Gastrocnemius medialis (tissue), 4 donors: ENCODE measurements at regions not wholly inside any gene's neighbourhood (a gene's known extent, or its start where the extent isn't known, plus 50 kb on each side); places are given as distances from the start of the nearest gene placed in this dataset.
"Not testable (repeated sequence)": the region's sequence is repeated elsewhere in the genome, so short reads cannot be mapped to it uniquely, and the experiment has no call there.

Source experiments
- ATAC-seq, 2 donors: fragments of 150-250 bp; one replicate each; pipeline ENCODE4 v1.9.1; 2016
- DNase-seq, 2 donors: peaks; one replicate each; pipeline ENCODE4 v3.0.0-alpha.2; 2019
- H3K27ac ChIP-seq, 4 donors: fragments of 200-600 bp; sonication (generic); 1 replicate in 1 of 4; 2 replicates in 3 of 4; pipeline ENCODE4 v1.5.1; 2016 to 2018; ENCODE audit warnings: mild to moderate bottlenecking in 2 of 4, moderate library complexity in 1 of 4
- H3K27me3 ChIP-seq, 3 donors: fragments of 200-600 bp; sonication (generic) in 2 of 3; 1 replicate in 1 of 3; 2 replicates in 2 of 3; pipeline versions ENCODE4 v1.5.1 to v1.6.0; 2016 to 2019; ENCODE audit warnings: mild to moderate bottlenecking in 1 of 3, moderate library complexity in 1 of 3
- H3K36me3 ChIP-seq, 2 donors: fragments of 200-600 bp; sonication (generic) in 1 of 2; one replicate each; pipeline ENCODE4 v1.5.1; 2017 to 2018
- H3K4me1 ChIP-seq, 2 donors: fragments of 200-600 bp; sonication (generic) in 1 of 2; one replicate each; pipeline ENCODE4 v1.5.1; 2016 to 2017; ENCODE audit warnings: mild to moderate bottlenecking in 2 of 2
- H3K4me3 ChIP-seq, 4 donors: fragments of 200-600 bp; sonication (generic) in 3 of 4; 1 replicate in 1 of 4; 2 replicates in 3 of 4; pipeline ENCODE4 v1.5.1; 2016 to 2019; ENCODE audit warnings: mild to moderate bottlenecking in 2 of 4
- H3K9me3 ChIP-seq, 3 donors: fragments of 200-600 bp; sonication (generic) in 2 of 3; 1 replicate in 1 of 3; 2 replicates in 2 of 3; pipeline ENCODE4 v1.5.1; 2016 to 2019
- POLR2A ChIP-seq, 2 donors: fragments of 450-650 bp; IDR thresholded peaks; one replicate each; pipeline ENCODE4 v1.6.1; 2017; ENCODE audit warnings: antibody characterized with exemption in 2 of 2, mild to moderate bottlenecking in 2 of 2, moderate library complexity in 2 of 2
- in situ Hi-C, 4 donors: fragments of 200-750 bp; cut with MboI; loops; one replicate each; pipeline versions ENCODE4 v1.15.0 to v1.8.0; 2017; ENCODE audit warnings: low sequenced_read_pairs in 4 of 4
- intact Hi-C: fragments of 100-400 bp; cut with DNase I; formaldehyde crosslinking; loops from one replicate; pipeline ENCODE4 v1.15.1; 2023; ENCODE audit warnings: low total_unique reads
- TF ChIP-seq, protein P1 (sequence below), 5 experiments: fragments of 450-650 bp in 3 of 5; fragments of 200-600 bp in 2 of 5; sonication (generic) in 2 of 5; IDR thresholded peaks in 4 of 5; conservative IDR thresholded peaks in 1 of 5; 1 replicate in 4 of 5; 2 replicates in 1 of 5; pipeline ENCODE4 v1.5.1; 2016 to 2019; ENCODE audit warnings: antibody characterized with exemption in 5 of 5, mild to moderate bottlenecking in 3 of 5, moderate library complexity in 3 of 5

DNA sequence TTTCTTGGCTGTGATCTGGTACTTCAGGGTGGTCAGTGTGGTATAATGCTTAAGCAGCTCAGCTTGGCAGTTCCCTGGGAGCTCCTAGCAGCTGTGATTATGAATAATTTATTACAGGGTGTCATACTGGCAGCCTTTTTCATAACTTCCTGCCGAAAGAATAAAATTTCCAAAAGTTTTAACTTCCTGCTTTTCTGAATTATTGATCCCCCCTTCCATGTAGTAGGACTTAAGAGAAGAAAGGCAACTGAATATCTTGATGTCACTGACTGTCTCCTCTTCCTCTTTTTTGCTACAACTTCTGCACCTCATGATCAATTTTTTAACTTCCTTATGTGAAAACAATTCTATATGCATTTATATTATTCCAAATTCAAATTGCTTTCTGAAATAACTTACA is 74.3 kb upstream of the SPEF2 start:
- no peaks in the 10 kb centered on the region for H3K4me1 ChIP-seq
- ATAC-seq (no peak), DNase-seq (no peak)
- TF ChIP-seq, protein P1, sequence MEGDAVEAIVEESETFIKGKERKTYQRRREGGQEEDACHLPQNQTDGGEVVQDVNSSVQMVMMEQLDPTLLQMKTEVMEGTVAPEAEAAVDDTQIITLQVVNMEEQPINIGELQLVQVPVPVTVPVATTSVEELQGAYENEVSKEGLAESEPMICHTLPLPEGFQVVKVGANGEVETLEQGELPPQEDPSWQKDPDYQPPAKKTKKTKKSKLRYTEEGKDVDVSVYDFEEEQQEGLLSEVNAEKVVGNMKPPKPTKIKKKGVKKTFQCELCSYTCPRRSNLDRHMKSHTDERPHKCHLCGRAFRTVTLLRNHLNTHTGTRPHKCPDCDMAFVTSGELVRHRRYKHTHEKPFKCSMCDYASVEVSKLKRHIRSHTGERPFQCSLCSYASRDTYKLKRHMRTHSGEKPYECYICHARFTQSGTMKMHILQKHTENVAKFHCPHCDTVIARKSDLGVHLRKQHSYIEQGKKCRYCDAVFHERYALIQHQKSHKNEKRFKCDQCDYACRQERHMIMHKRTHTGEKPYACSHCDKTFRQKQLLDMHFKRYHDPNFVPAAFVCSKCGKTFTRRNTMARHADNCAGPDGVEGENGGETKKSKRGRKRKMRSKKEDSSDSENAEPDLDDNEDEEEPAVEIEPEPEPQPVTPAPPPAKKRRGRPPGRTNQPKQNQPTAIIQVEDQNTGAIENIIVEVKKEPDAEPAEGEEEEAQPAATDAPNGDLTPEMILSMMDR (IDR thresholded peaks at IDR 0.05 in 4 of 5, conservative IDR thresholded peaks at IDR 0.05 in 1 of 5): no peak
- TF ChIP-seq POLR2A (IDR thresholded peaks at IDR 0.05): no peak
- H3K27me3 ChIP-seq: no peaks in the 10 kb centered on the region
- intact Hi-C loops (no loop called here), in situ Hi-C loops (no loop called here)
- H3K4me3 ChIP-seq: no peak overlapping the region
- H3K9me3 ChIP-seq: no peaks in the 10 kb centered on the region
- no peak overlapping the region for H3K27ac ChIP-seq
- H3K36me3 ChIP-seq: no peaks in the 10 kb centered on the region

DNA sequence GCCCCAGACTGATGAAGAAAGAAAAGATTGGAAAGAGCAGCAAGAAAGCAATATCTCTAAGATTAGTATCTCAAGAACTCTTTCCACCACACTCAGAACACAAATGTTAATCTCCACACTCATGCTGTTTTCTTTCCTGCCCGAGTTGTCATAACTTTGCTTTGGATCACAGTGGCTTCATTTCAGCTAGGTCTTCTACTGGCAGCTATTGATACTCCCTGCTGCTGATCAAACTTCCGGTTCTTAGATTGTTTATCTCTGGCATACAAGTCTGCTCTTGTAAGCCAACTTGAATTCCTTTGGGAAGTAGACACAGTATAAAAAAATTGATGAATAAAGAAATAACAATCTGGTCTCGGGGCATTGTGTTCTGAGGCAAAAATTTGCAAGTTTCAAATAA is 77.7 kb upstream of the SPEF2 start:
- no peaks in the 10 kb centered on the region for H3K36me3 ChIP-seq
- no peaks in the 10 kb centered on the region for H3K27me3 ChIP-seq
- no peak overlapping the region for H3K27ac ChIP-seq
- no peak for TF ChIP-seq POLR2A (IDR thresholded peaks at IDR 0.05)
- TF ChIP-seq, protein P1 (IDR thresholded peaks at IDR 0.05 in 4 of 5, conservative IDR thresholded peaks at IDR 0.05 in 1 of 5): no peak
- no peaks in the 10 kb centered on the region for H3K4me1 ChIP-seq
- DNase-seq (no peak), ATAC-seq (no peak)
- in situ Hi-C loops (no loop called here), intact Hi-C loops (no loop called here)
- no peaks in the 10 kb centered on the region for H3K9me3 ChIP-seq
- no peak overlapping the region for H3K4me3 ChIP-seq

DNA sequence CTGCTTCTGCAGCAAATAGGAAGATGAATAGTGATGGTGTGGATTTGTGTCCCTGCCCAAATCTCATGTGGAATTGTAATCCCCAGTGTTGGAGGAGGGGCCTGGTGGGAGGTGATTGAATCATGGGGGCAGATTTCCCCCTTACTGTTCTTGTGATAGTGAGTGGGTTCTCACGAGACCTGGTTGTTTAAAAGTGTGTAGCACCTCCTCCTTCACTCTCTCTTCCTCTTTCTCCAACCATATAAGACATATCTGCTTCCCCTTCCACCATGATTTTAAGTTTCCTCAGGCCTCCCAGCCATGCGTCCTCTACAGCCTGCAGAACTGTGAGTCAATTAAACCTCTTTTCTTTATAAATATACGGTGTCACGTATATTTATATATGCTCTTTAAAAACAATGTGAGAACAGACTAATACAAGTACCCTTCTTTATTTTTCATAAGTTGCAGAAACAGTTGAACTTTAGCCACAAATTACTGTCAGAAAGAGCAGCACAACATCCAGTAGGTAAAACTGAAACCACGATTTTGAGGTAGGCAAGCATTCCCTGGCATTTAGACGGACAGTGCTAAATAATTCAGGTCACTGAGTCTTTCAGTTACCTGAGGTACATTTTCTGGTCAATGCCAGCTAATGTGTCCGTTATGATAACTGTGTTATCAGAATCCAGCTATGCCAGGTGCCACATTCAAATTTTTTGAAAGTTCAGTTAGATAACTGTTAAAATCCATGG is 79.3 kb upstream of the SPEF2 start:
- DNase-seq (no peak), ATAC-seq (no peak)
- Histone ChIP-seq H3K9me3 (no peaks in the 10 kb centered on the region), H3K4me1 (no peaks in the 10 kb centered on the region), H3K36me3 (no peaks in the 10 kb centered on the region), H3K27me3 (no peaks in the 10 kb centered on the region), H3K4me3 (no peak overlapping the region), H3K27ac (no peak overlapping the region)
- TF ChIP-seq POLR2A (IDR thresholded peaks at IDR 0.05): no peak
- TF ChIP-seq, protein P1 (IDR thresholded peaks at IDR 0.05 in 4 of 5, conservative IDR thresholded peaks at IDR 0.05 in 1 of 5): no peak
- intact Hi-C loops: no loop called here
- in situ Hi-C loops: no loop called here

DNA sequence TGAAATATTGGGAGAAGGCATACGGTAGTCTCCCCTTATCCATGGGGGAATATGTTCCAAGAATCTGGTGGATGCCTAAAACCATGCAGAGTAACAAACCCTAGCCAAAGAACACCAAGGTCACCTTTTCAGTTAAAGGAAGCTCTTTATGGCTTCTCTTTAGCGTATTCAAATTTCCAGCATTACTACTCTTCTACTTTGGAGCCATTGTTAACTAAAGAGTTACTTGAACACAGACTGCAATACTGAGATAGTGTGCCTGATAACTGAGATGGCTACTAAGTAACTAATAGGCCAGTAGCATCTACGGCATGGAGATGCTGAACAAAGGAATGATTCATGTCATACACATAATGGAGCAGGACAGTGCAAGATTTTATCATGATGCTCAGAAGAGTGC is 84.5 kb upstream of the SPEF2 start:
- H3K27ac ChIP-seq: no peak overlapping the region
- in situ Hi-C loops: no loop called here
- TF ChIP-seq POLR2A (IDR thresholded peaks at IDR 0.05): no peak
- TF ChIP-seq, protein P1 (IDR thresholded peaks at IDR 0.05 in 4 of 5, conservative IDR thresholded peaks at IDR 0.05 in 1 of 5): no peak
- no peak for DNase-seq
- intact Hi-C loops: no loop called here
- H3K27me3 ChIP-seq: no peaks in the 10 kb centered on the region
- no peak for ATAC-seq
- no peaks in the 10 kb centered on the region for H3K9me3 ChIP-seq
- H3K4me3 ChIP-seq: no peak overlapping the region
- H3K4me1 ChIP-seq: no peaks in the 10 kb centered on the region
- no peaks in the 10 kb centered on the region for H3K36me3 ChIP-seq

DNA sequence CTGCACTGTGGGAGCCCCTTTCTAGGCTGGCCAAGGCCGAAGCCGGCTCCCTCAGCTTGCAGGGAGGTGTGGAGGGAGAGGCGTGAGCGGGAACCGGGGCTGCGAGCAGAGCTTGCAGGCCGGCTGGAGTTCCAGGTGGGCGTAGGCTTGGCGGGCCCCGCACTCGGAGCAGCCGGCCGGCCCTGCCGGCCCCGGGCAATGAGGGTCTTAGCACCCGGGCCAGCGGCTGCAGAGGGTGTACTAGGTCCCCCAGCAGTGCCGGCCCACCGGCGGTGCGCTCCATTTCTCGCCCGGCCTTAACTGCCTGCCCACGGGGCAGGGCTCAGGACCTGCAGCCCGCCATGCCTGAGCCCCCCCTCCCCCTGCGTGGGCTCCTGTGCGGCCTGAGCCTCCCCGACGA is 86.1 kb upstream of the SPEF2 start:
- H3K4me1 ChIP-seq, intact Hi-C loops, ATAC-seq, H3K27ac ChIP-seq, H3K36me3 ChIP-seq, DNase-seq, H3K9me3 ChIP-seq, H3K27me3 ChIP-seq, in situ Hi-C loops, H3K4me3 ChIP-seq: not testable (repeated sequence)
